GM18867 (cell line): ENCODE measurements at regions not wholly inside any gene's neighbourhood (a gene's known extent, or its start where the extent isn't known, plus 50 kb on each side); places are given as distances from the start of the nearest gene placed in this dataset.

Experiments used
- ATAC-seq: cut with Tn5 transposase; IDR thresholded peaks from one replicate; pipeline ENCODE4 v1.9.1; 2021; ENCODE audit warnings: mild to moderate bottlenecking, moderate library complexity; ENCODE audit not compliant: unreplicated experiment

- no peak for ATAC-seq
Measured at GRCh38 chr2:226066391-226066790, 666.9 kb downstream of the NYAP2 start.

- no peak for ATAC-seq
Measured at GRCh38 chr2:226064932-226065570, 665.5 kb downstream of the NYAP2 start.

DNA sequence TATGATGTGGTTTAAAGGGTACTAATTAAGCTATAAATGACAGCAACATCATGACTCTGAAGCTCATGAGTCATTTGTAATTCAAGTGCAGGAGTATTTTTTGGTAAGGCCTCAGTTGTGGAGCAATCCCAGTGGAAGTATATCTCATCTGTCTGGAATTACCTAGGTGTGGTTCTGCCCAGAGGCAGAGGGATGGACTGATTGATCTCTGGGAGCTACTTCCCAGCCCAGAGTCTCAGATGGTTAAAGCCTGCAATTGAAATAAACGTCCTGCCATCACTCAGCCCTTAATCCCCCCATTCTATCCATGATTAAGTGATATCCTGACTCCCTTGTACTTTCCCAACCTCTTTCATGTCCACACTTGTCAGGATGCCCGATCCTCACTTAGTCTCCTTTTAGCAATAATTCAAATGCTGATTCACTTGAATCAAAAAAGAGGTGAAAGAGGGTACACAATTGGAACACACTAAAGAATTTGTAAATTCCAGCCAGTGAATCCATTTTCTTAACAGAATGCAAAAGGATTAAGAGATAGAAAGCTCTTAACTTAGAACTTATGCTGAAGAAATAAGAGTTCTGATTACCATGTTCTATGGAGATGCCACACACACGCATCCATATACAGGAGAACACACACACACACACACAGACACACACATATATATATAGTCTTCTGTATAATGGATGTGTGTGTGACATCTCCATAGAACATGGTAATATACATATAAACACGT is 664.4 kb downstream of the NYAP2 start:
- ATAC-seq = no peak

GRCh38 chr2:226059961-226060627 is 660.6 kb downstream of the NYAP2 start:
- no peak for ATAC-seq

DNA sequence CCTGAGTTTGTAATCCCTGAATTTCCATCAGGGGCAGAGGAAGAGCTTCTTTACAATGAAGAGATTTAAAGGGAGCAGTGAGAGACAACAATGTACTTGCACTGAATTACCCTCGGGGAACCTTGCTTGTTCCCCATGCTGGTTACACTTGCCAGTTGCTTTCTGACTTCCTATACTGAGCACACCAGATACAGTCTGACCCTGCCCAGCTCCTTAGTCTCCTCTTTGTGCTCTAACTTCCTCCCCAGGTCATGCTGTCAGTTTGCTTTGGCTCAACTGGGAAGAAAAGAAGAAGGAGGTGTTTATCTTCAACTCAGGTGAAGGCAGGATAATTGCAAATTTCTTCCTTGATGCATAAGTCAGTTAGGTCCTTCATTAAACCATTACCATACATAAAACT is 658.4 kb downstream of the NYAP2 start:
- no peak for ATAC-seq

DNA sequence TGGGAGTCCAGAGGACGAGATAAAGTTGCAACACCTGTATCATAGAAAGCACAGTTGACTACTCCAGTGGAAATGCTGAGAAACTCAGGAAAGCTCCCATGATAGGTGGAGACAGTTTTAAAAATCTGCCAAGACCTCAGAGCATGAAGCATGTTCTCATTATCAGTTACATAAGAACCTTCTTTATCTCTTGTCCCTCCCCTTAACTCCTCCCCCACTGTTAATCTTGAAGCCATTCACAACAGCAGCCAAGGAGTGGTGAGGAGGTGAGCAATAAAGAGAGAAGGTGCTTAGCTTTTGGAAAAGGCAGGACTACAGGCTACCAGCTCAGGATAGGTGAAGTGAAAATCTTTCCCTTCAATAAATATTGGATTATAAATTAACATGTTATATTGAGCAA is 657.9 kb downstream of the NYAP2 start:
- no peak for ATAC-seq

- ATAC-seq = peak; percentile 68
Measured at GRCh38 chr2:226052772-226053416, 653.4 kb downstream of the NYAP2 start.

DNA sequence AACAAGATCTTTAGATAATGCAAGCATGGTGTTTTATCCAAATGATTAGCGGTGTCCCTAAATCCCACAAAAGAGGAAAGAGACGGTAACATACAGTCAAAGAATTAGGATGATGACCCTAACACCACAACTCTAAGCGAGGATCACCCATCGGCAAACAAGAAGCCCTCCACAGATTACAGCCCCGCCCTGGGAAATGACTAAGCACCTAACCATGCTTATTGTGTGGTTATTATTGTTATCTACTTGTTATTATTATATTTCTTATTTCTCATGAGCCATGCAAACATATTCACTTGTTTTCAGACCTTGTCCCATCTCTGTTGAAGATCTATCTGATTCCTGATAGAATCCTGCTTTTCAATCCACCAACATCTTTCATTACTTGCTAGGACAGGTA is 651.3 kb downstream of the NYAP2 start:
- no peak for ATAC-seq

DNA sequence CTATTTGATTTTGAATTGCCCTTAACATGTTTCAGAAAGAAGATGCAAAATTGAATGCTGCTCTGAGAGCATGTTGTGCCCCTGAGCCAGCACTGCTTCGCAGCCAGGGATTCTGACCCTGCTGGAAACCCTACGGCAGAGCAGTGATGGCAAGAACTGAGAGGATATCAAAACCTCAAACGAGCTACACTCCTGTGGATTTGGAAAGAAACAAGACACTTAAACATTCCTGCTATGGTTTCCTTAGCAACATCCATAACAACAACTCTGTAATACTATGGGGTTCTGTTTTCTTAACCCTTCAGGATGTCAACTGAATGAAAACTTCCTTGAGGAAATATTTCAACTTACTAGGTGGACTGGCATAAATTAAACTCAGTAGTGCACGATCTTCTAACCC is 649.1 kb downstream of the NYAP2 start:
- no peak for ATAC-seq

DNA sequence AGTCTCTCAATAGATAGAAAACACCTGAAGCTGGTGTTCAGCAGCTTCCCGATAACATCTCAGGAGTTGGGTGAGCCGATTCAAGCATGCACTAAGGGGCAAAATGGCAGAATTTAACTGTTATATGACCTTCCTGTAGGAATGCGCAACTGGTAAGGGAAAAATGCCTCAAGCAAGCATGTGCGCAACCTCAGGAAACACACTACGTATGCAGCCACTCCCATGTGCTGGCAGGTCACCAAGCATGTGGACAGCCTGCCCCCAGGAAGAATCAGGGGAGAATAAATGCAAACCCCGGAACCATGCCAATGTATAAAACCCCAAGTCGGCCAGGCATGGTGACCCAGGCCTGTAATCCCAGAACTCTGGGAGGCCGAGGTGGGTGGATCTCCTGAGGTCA is 645.6 kb downstream of the NYAP2 start:
- no peak for ATAC-seq

DNA sequence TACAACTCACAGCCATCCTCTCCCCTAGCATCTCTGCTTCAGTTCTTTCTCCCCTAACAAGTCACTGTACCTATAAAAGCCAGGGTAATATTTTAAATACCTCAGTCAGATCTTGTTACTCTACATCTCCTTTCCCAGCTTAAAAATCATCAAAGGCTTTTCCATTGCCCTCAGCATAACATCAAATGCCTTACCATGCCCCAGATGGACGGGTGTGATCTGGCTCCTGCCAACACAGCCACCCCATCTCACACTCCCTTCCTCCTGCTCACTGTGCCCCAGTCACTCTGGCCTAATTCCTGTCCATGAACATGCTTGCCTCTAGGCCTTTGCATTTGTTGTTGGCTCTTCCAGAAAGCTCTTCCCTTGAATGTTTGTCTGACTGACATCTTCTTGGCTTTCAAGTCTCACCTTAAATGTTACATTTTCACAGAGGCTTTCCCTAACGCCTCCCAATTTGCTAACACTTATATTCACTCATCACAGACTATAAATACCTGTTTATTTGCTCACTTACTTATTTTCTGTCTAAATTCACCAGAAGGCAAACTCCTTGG is 640.9 kb downstream of the NYAP2 start:
- no peak for ATAC-seq

GRCh38 chr2:226037526-226037925 is 638.0 kb downstream of the NYAP2 start:
- ATAC-seq = no peak

DNA sequence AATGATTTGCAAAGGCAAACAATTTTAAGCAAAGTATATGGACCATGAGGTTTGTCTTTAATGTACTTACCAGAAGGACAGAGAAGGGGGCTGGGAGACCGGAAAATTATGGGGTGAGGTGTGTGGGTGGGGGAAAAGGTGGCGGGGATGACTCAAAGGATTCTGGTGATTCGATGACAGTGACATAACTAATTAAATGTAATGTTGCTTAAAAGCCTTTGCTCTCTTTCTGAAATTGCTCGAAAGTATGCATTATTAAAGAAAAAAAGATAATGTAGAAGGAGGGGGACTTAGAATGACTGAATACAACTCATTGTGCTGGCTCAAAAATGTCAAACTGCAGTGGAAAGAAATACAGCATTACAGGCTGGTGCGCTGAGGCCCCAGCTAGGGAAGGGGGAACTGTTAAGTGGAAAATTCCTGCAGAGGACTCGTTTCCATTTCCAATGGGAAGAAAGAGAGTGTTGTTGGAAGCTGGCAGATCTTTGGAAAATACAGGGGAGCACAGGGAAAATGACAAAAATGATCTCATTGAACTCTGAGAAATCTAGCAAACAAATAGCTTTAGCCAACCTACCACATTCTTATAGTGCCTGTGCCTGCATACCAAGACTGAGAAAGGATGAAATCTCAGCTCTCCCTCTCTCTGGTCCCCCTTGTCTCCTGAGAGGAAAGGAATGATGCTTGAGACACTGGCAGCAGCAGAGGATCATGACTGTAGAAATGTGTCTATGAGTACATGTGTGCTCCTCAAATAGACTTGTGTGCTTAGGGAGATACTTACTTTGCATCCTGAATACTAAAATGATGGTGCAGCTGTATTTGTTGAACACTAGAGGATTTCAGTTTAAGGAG is 632.4 kb downstream of the NYAP2 start:
- no peak for ATAC-seq

DNA sequence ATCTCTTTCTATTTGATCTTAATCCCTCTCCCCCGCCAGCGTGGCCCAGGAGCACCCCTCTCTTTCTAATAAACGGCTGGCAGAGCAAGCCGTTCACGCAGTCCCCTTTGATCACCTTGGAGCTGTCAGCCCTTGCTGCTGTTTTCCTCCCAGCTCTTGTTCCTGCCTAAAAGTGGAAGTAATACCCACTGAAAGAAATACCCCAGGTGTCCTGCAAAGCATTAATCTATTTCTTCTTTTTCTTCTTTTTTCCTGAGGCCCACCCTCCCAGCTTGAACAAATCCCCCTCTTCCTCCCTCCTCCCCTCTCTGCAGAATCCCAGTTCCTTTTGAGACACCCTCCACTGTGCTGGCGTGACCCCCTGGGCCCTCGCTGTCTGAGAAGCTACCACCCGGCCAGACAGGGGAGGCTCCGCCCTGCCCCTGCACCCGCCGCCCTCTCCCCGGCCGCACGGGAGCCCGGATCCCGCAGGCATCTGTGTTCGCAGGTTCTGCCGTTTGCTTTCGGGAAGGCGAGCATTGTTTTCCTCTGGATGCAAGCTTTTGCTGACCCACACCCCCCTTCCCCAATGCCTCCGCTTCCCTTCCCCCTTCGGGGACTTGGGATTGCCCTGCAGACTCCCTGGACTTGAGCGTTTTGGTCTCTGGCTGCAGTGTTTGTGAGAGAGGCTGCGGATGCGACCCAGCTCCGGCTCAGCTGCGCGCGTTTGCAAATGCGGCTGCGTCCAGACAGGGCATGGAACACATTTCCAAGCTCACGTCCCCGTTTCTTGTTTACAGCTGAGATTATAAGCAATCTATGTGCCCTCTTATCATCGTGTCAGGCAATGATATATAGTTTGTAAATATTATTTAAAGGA is 631.5 kb downstream of the NYAP2 start:
- ATAC-seq = no peak

GRCh38 chr2:226030369-226030768 is 630.9 kb downstream of the NYAP2 start:
- no peak for ATAC-seq

- no peak for ATAC-seq
Measured at GRCh38 chr2:226023946-226024345, 624.4 kb downstream of the NYAP2 start.

GRCh38 chr2:226023383-226023782 is 623.9 kb downstream of the NYAP2 start:
- ATAC-seq = no peak

- ATAC-seq = no peak
Measured at GRCh38 chr2:226020956-226021355, 621.4 kb downstream of the NYAP2 start.

DNA sequence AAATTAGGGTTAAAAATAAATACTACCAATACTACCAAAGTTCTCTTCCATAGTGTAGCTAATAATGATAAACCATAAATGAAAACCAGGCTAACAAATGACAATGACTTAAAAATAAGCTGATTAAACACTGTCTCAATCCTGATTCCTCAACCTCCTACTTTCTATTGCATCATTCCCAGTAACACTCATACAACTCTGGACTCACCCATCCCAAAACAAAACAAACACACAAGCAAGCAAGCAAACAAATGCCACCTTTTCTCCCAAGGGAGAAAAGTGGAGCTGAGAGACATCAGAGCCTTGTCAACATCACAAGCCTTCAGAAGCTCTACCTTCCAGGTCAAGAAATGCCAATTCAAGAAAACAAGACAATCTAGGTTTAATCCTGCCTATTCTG is 620.7 kb downstream of the NYAP2 start:
- no peak for ATAC-seq

DNA sequence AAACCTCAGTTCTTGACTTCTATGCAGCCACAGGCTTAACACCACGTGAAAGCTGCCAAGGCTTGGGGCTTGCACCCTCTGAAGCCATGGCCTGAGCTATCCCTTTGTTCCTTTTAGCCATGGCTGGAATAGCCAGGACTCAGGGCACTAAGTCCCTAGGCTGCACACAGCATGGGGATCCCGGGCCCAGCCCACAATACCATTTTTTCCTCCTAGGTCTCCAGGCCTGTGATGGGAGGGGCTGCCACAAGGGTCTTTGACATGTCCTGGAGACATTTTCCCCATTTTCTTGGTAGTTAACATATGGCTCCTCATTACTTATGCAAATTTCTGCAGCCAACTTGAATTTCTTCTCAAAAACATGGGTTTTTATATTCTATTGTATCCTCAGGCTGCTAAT is 619.1 kb downstream of the NYAP2 start:
- no peak for ATAC-seq
